Sigmoid colon (tissue), 6 donors: ENCODE measurements at regions not wholly inside any gene's neighbourhood (a gene's known extent, or its start where the extent isn't known, plus 50 kb on each side); places are given as distances from the start of the nearest gene placed in this dataset.

Experiments
- DNase-seq: peaks from one replicate; pipeline ENCODE4 v3.0.0-alpha.2; 2019
- H3K27ac ChIP-seq, 4 donors: fragments of 200-600 bp; sonication (generic); one replicate each; pipeline ENCODE4 v1.5.1; 2016 to 2019; ENCODE audit warnings: mild to moderate bottlenecking in 1 of 4
- H3K27me3 ChIP-seq, 3 donors: fragments of 200-600 bp; sonication (generic); one replicate each; pipeline ENCODE4 v1.5.1; 2019; ENCODE audit warnings: mild to moderate bottlenecking in 1 of 3
- H3K36me3 ChIP-seq, 4 donors: fragments of 200-600 bp; sonication (generic); one replicate each; pipeline ENCODE4 v1.5.1; 2016 to 2019
- H3K4me1 ChIP-seq, 4 donors: fragments of 200-600 bp; sonication (generic); one replicate each; pipeline ENCODE4 v1.5.1; 2017 to 2019
- H3K4me3 ChIP-seq, 4 donors: fragments of 200-600 bp; sonication (generic); one replicate each; pipeline ENCODE4 v1.5.1; 2017 to 2019; ENCODE audit warnings: mild to moderate bottlenecking in 2 of 4, moderate library complexity in 1 of 4
- H3K9me3 ChIP-seq, 4 donors: fragments of 200-600 bp in 3 of 4; sonication (generic) in 3 of 4; one replicate each; pipeline versions ENCODE4 v1.5.1 to v1.6.1; 2013 to 2019
- EP300 ChIP-seq, 4 donors: sonication (generic); formaldehyde crosslinking; IDR thresholded peaks; one replicate each; pipeline ENCODE4 v1.6.1; 2017; ENCODE audit warnings: antibody characterized with exemption in 4 of 4
- POLR2A ChIP-seq, 2 donors: fragments of 450-650 bp; IDR thresholded peaks; one replicate each; pipeline ENCODE4 v1.6.1; 2016; ENCODE audit warnings: antibody characterized with exemption in 2 of 2, mild to moderate bottlenecking in 2 of 2, moderate library complexity in 2 of 2
- POLR2AphosphoS5 ChIP-seq, 4 donors: sonication (generic); formaldehyde crosslinking; IDR thresholded peaks; one replicate each; pipeline ENCODE4 v1.6.1; 2017; ENCODE audit warnings: antibody characterized with exemption in 4 of 4
- WGBS, 2 donors: extraction: QIAGEN DNeasy Blood & Tissue Kit; methylation state at CpG; one replicate each; pipeline ENCODE4 v1.1.7; 2013; 5-methylcytosine and 5-hydroxymethylcytosine counted together
- intact Hi-C: fragments of 100-400 bp; cut with DNase I; formaldehyde crosslinking; loops from one replicate; pipeline ENCODE4 v1.15.1; 2023
- TF ChIP-seq, protein P1 (sequence below), 4 experiments: fragments of 450-650 bp in 3 of 4; fragments of 200-600 bp in 1 of 4; IDR thresholded peaks; one replicate each; pipeline ENCODE4 v1.5.1; 2016 to 2019; ENCODE audit warnings: antibody characterized with exemption in 4 of 4, mild to moderate bottlenecking in 3 of 4, moderate library complexity in 2 of 4
- donor health status: healthy with polysubstance abuse.
- donor health status: healthy.

DNA sequence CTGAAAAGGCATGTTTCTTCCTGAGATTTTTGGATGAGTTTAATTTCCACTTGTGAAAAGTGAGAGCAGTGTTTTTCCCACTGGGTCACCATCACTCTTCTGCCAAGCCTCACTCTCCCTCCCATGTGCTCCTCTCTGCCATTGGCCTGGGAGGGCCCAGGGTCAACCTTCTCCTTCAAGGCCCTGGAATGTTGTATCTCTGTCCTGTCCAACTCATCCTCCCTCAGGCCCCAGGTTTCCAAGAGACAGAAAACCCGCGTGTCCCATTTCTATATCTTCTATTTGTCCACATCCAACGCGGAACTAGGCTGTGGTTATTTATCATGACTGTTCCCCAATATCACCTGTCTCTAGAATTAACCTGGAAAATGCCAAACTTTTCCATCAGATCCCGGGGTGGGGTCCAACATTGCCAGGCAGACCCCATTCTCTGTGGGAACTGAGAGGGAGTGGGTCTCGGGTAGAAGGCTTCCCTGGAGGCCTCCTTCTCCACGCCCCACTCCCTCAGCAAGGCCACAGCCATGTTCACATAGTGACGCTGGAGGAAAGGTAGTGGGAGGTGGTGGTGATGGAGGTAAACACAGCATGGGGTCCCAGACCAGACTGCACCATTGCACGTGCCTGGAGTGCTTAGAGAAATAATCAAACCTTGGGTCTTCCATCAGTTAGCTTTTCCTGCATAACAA is 173.5 kb downstream of the SCP2D1 start:
- Histone ChIP-seq H3K4me3 (no peak overlapping the region), H3K27ac (peak overlapping the region; percentile 41 to 83 (median 71)), H3K27me3 (no peaks in the 10 kb centered on the region), H3K4me1 (peaks cover 0 to 42% (median 35%) of the 10 kb centered on the region in 4 donors), H3K36me3 (no peaks in the 10 kb centered on the region), H3K9me3 (no peaks in the 10 kb centered on the region)
- TF ChIP-seq POLR2AphosphoS5 (IDR thresholded peaks at IDR 0.05) = no peak
- no peak for TF ChIP-seq POLR2A (IDR thresholded peaks at IDR 0.05)
- no peak for TF ChIP-seq EP300 (IDR thresholded peaks at IDR 0.05)
- TF ChIP-seq, protein P1, sequence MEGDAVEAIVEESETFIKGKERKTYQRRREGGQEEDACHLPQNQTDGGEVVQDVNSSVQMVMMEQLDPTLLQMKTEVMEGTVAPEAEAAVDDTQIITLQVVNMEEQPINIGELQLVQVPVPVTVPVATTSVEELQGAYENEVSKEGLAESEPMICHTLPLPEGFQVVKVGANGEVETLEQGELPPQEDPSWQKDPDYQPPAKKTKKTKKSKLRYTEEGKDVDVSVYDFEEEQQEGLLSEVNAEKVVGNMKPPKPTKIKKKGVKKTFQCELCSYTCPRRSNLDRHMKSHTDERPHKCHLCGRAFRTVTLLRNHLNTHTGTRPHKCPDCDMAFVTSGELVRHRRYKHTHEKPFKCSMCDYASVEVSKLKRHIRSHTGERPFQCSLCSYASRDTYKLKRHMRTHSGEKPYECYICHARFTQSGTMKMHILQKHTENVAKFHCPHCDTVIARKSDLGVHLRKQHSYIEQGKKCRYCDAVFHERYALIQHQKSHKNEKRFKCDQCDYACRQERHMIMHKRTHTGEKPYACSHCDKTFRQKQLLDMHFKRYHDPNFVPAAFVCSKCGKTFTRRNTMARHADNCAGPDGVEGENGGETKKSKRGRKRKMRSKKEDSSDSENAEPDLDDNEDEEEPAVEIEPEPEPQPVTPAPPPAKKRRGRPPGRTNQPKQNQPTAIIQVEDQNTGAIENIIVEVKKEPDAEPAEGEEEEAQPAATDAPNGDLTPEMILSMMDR (IDR thresholded peaks at IDR 0.05) = no peak
- intact Hi-C loops = no loop called here
- DNase-seq = peak; percentile 81
- 91% methylated on average over 9 of the region's 9 CpGs for WGBS, 2 donors

DNA sequence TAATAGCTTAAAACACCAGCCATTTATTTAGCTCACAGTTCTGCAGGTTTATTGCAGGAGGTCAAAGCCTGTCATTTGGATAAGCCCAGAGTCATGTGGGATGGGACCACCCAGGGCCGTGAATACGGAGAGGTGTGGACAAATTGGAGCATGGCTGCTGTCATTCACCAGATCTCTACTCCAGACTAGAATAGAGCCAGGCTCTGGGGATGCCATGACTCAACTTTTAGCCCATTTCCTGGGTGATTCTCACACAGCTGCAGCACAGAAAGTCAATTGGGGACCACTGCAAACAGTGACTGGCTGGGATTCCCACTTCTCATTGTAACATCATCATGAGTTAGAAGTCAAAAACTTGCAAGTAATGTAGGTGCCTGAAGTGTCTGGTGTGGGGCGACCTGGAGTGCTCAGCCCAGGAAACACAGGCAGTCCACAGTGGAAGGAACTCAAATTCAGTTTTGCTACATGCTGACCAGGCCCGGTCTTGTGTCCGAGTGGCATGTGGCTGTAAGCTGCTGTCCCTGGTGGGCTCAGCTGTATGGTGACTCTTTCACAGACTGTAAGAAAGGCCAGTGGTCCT is 174.3 kb downstream of the SCP2D1 start:
- Histone ChIP-seq H3K4me1 (peaks cover 0 to 42% (median 35%) of the 10 kb centered on the region in 4 donors), H3K4me3 (no peak overlapping the region), H3K36me3 (no peaks in the 10 kb centered on the region), H3K27ac (peak overlapping the region in 2 of 4 donors; percentile 77 to 83), H3K9me3 (no peaks in the 10 kb centered on the region), H3K27me3 (no peaks in the 10 kb centered on the region)
- no peak for DNase-seq
- TF ChIP-seq EP300 (IDR thresholded peaks at IDR 0.05) (no peak), POLR2AphosphoS5 (IDR thresholded peaks at IDR 0.05) (no peak), POLR2A (IDR thresholded peaks at IDR 0.05) (no peak)
- TF ChIP-seq, protein P1 (IDR thresholded peaks at IDR 0.05) = no peak
- 94% methylated on average over 5 of the region's 5 CpGs for WGBS, 2 donors
- intact Hi-C loops = no loop called here

DNA sequence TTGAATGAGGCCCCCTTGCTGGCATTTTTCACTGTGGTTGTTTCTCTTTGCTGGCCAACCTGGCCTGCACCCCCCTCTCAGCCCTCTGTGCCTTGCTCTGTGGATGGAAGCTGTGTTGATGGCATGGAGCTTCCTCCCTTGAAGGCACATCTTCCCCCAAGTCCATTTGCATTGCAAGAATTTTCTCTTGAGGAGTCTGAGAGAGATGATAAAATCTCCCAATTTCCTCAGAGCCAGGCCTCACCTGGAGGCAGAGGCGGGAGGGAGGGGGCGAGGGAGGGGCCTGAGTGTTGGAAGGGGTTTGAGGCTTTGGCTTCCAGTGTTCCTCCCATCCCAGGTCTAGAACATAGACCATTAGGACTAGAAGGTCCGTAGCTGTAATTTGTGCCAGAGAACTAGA is 175.1 kb downstream of the SCP2D1 start:
- Histone ChIP-seq H3K4me3 (no peak overlapping the region), H3K4me1 (peaks cover 0 to 42% (median 35%) of the 10 kb centered on the region in 4 donors), H3K9me3 (no peaks in the 10 kb centered on the region), H3K27me3 (no peaks in the 10 kb centered on the region), H3K27ac (peak overlapping the region in 3 of 4 donors; percentile 72 to 83 (median 77)), H3K36me3 (no peaks in the 10 kb centered on the region)
- intact Hi-C loops = no loop called here
- TF ChIP-seq POLR2AphosphoS5 (IDR thresholded peaks at IDR 0.05) = no peak
- TF ChIP-seq POLR2A (IDR thresholded peaks at IDR 0.05) = no peak
- no peak for TF ChIP-seq EP300 (IDR thresholded peaks at IDR 0.05)
- TF ChIP-seq, protein P1 (IDR thresholded peaks at IDR 0.05) = no peak
- DNase-seq = no peak
- 89% methylated on average over 3 of the region's 3 CpGs for WGBS, 2 donors

DNA sequence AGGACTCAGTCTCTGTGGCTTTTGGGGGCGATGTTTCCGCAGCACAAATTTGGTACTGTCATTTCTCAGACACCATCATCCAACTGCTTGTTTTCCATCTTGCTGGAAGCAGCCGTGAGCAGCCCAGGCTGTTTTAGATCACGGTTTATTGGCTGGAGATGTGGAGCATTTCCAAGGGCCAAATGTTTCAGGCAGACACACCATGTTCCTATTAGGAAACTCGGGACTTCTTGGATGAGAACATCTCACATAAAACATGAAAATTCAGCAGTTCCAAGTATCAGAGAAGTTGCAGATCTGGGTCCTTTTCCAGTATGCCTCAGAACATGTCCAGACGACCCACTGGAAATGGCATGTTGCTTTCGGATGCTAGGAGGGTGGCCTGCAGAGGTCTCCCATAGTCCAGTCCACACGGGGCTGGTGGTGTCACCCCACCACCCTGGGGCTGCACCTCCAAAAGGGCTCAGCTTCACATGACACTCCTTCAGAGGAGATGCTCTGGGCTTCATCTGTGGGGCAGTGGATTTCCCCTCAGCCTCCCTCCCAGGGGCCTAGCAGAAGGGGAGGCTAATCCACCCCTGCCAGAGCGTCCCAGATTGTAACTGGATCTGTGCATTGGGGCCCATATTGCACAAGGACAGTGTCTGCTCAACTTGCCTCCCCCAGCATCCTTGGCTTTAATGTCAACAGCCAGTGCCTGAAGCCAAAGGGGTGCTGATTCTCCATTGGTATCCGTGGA is 176.3 kb downstream of the SCP2D1 start:
- H3K36me3 ChIP-seq = no peaks in the 10 kb centered on the region
- 77 to 82% methylated on average over 10 of the region's 10 CpGs for WGBS, 2 donors
- H3K9me3 ChIP-seq = no peaks in the 10 kb centered on the region
- H3K27ac ChIP-seq = peak overlapping the region; percentile 59 to 83 (median 74)
- intact Hi-C loops = no loop called here
- TF ChIP-seq POLR2AphosphoS5 (IDR thresholded peaks at IDR 0.05) (peak; percentile 76 to 92 (median 84)), EP300 (IDR thresholded peaks at IDR 0.05) (peak; percentile 54 to 90 (median 76)), POLR2A (IDR thresholded peaks at IDR 0.05) (no peak)
- TF ChIP-seq, protein P1 (IDR thresholded peaks at IDR 0.05) = no peak
- DNase-seq = peak; percentile 92
- no peaks in the 10 kb centered on the region for H3K27me3 ChIP-seq
- no peak overlapping the region for H3K4me3 ChIP-seq
- peaks cover 0 to 42% (median 35%) of the 10 kb centered on the region in 4 donors for H3K4me1 ChIP-seq
